Vagina (tissue), 2 donors: ENCODE measurements at regions not wholly inside any gene's neighbourhood (a gene's known extent, or its start where the extent isn't known, plus 50 kb on each side); places are given as distances from the start of the nearest gene placed in this dataset.

Source experiments
- CTCF ChIP-seq, 3 experiments: fragments of 450-650 bp in 2 of 3; fragments of 200-600 bp in 1 of 3; sonication (generic) in 1 of 3; IDR thresholded peaks; one replicate each; pipeline ENCODE4 v1.5.1; 2017 to 2019; ENCODE audit warnings: antibody characterized with exemption in 3 of 3, mild to moderate bottlenecking in 2 of 3, moderate library complexity in 2 of 3
- POLR2A ChIP-seq, 2 donors: fragments of 450-650 bp; IDR thresholded peaks; one replicate each; pipeline ENCODE4 v1.6.1; 2017; ENCODE audit warnings: antibody characterized with exemption in 2 of 2, mild to moderate bottlenecking in 2 of 2, moderate library complexity in 2 of 2
- POLR2AphosphoS5 ChIP-seq, 2 donors: sonication (generic); formaldehyde crosslinking; IDR thresholded peaks; one replicate each; pipeline ENCODE4 v1.9.0; 2017; ENCODE audit warnings: antibody characterized with exemption in 2 of 2, mild to moderate bottlenecking in 2 of 2, low read depth in 1 of 2; ENCODE audit not compliant: insufficient read depth in 1 of 2

- TF ChIP-seq CTCF (IDR thresholded peaks at IDR 0.05), result no peak
- TF ChIP-seq POLR2A (IDR thresholded peaks at IDR 0.05), result no peak
- TF ChIP-seq POLR2AphosphoS5 (IDR thresholded peaks at IDR 0.05; ENCODE audit: insufficient read depth in 1 of 2, low read depth in 1 of 2), result no peak
These were observed 76.1 kb upstream of the SNX9 start for GRCh38 chr6:157746897-157747296.
